T-cell (primary cell): ENCODE measurements at regions not wholly inside any gene's neighbourhood (a gene's known extent, or its start where the extent isn't known, plus 50 kb on each side); places are given as distances from the start of the nearest gene placed in this dataset.
"Not testable (repeated sequence)": the region's sequence is repeated elsewhere in the genome, so short reads cannot be mapped to it uniquely, and the experiment has no call there.

ENCODE experiments used
- ATAC-seq, 4 experiments: fragments of 200-7000 bp in 3 of 4; fragments of 150-1000 bp in 1 of 4; cut with Tn5 transposase; replicated peaks in 1 of 4; 1 replicate in 3 of 4; 2 replicates in 1 of 4; pipeline ENCODE4 v1.10.0; 2021; ENCODE audit warnings: moderate library complexity in 3 of 4, mild to moderate bottlenecking in 2 of 4, moderate number of reproducible peaks in 1 of 4
- CTCF ChIA-PET, 2 donors: fragments of 300-600 bp; sonication (Branson Sonifier 250); formaldehyde crosslinking; loops; one replicate each; lab custom pipeline; 2022; ENCODE audit warnings: antibody characterized with exemption in 2 of 2; lab: Charles Lee
- POLR2A ChIA-PET, 2 donors: fragments of 300-600 bp; sonication (Branson Sonifier 250); formaldehyde crosslinking; loops; one replicate each; lab custom pipeline; 2022; ENCODE audit warnings: antibody characterized with exemption in 2 of 2; lab: Charles Lee
- DNase-seq, 35 experiments: peaks; one replicate each; pipeline versions ENCODE4 v3.0.0 to v3.0.0-alpha.2; 2013 to 2023
- H3K27ac ChIP-seq: one replicate; pipeline ENCODE4 v1.5.1; 2013; ENCODE audit warnings: low read length
- H3K27me3 ChIP-seq, 2 experiments: replicated peaks in 1 of 2; 1 replicate in 1 of 2; 2 replicates in 1 of 2; pipeline versions ENCODE4 v1.6.1 to v1.7.0; 2013; ENCODE audit warnings: low read length in 1 of 2, mixed read lengths in 1 of 2; ENCODE audit not compliant: control insufficient read depth in 2 of 2, insufficient read depth in 2 of 2; ENCODE audit errors: extremely low read depth in 1 of 2
- H3K36me3 ChIP-seq, 2 donors: 1 replicate in 1 of 2; 2 replicates in 1 of 2; pipeline versions ENCODE4 v1.6.1 to v1.7.0; 2013; ENCODE audit warnings: low read length in 1 of 2; ENCODE audit not compliant: control insufficient read depth in 2 of 2, insufficient read depth in 1 of 2; ENCODE audit errors: extremely low read depth in 1 of 2
- H3K4me1 ChIP-seq, 2 experiments: 1 replicate in 1 of 2; 2 replicates in 1 of 2; pipeline versions ENCODE4 v1.6.1 to v1.7.0; 2013; ENCODE audit warnings: low read length in 2 of 2, mixed read lengths in 1 of 2; ENCODE audit not compliant: insufficient read depth in 2 of 2, control insufficient read depth in 1 of 2; ENCODE audit errors: extremely low read depth in 1 of 2
- H3K4me3 ChIP-seq, 2 donors: 1 replicate in 1 of 2; 2 replicates in 1 of 2; pipeline versions ENCODE4 v1.5.1 to v1.7.0; 2013; ENCODE audit warnings: mild to moderate bottlenecking in 2 of 2, low read length in 1 of 2, moderate library complexity in 1 of 2; ENCODE audit not compliant: control insufficient read depth in 1 of 2; ENCODE audit errors: extremely low read depth in 1 of 2
- H3K9me3 ChIP-seq: 2 replicates; pipeline ENCODE4 v1.7.0; 2013
- H3K27ac Mint-ChIP-seq, 2 donors: one replicate each; pipeline ENCODE4 v1.8.0; 2020 to 2021; ENCODE audit warnings: mild to moderate bottlenecking in 2 of 2, mixed read lengths in 2 of 2
- H3K27me3 Mint-ChIP-seq, 2 donors: one replicate each; pipeline ENCODE4 v1.8.0; 2021 to 2022; ENCODE audit warnings: mixed read lengths in 2 of 2
- H3K36me3 Mint-ChIP-seq: one replicate; pipeline ENCODE4 v1.8.0; 2021; ENCODE audit warnings: mixed read lengths
- H3K4me1 Mint-ChIP-seq, 3 donors: one replicate each; pipeline ENCODE4 v1.8.0; 2020 to 2022; ENCODE audit warnings: mixed read lengths in 3 of 3, mild to moderate bottlenecking in 1 of 3
- H3K4me3 Mint-ChIP-seq, 3 donors: one replicate each; pipeline ENCODE4 v1.8.0; 2020 to 2022; ENCODE audit warnings: mild to moderate bottlenecking in 3 of 3, mixed read lengths in 3 of 3, moderate library complexity in 3 of 3
- H3K9me3 Mint-ChIP-seq, 3 donors: one replicate each; pipeline ENCODE4 v1.8.0; 2020 to 2022; ENCODE audit warnings: mixed read lengths in 3 of 3
- WGBS: methylation state at CpG from one replicate; pipeline ENCODE4 v1.1.5; 2013; ENCODE audit warnings: missing lambda C conversion rate; ENCODE audit not compliant: insufficient coverage; 5-methylcytosine and 5-hydroxymethylcytosine counted together

DNA sequence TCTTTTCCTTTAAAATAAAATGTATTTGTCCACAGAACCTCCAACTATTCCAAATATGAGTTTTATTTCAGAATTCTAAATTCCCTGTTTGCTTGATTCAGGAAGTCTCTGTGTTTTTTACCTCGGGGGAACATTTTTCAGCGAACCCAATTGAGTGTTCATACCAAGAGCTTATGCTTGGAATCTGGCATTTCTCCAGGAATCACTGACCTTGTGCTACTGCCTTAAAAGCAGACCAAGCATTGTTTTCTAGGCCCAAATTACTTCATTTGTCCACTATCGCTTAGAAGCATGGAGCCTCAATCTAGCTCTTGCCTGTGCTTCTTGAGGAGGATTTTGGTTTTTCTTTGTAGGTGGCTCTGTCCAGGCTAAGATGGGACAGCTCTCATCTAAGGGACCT lies 59.4 kb downstream of the EBLN1 start:
- peaks cover 17 to 19% (median 19%) of the 10 kb centered on the region in 3 donors for H3K4me1 Mint-ChIP-seq
- no peak overlapping the region for H3K27ac Mint-ChIP-seq
- no peak for ATAC-seq
- H3K36me3 ChIP-seq: no peaks in the 10 kb centered on the region
- H3K27ac ChIP-seq: no peak overlapping the region
- no peak overlapping the region for H3K4me3 ChIP-seq
- no peak for DNase-seq
- H3K36me3 Mint-ChIP-seq: peaks cover 3% of the 10 kb centered on the region
- POLR2A ChIA-PET: interaction anchor here in 1 of 2 donors (0.6 kb wide), 1 partner anchor 157 kb away, joined by 5 read pairs; no protein-coding TSS in a partner anchor
- H3K4me1 ChIP-seq: peaks cover 0 to 5% of the 10 kb centered on the region in 2 experiments
- peaks cover 0 to 12% of the 10 kb centered on the region in 2 donors for H3K27me3 Mint-ChIP-seq
- H3K9me3 ChIP-seq: no peaks in the 10 kb centered on the region
- no peaks in the 10 kb centered on the region for H3K9me3 Mint-ChIP-seq
- no peaks in the 10 kb centered on the region for H3K27me3 ChIP-seq
- no peak overlapping the region for H3K4me3 Mint-ChIP-seq
- CTCF ChIA-PET: interaction anchor here in 1 of 2 donors (0.6 kb wide), 1 partner anchor 609 kb away, joined by 4 read pairs; no protein-coding TSS in a partner anchor
- 62% methylated on average over 2 of the region's 3 CpGs for WGBS

DNA sequence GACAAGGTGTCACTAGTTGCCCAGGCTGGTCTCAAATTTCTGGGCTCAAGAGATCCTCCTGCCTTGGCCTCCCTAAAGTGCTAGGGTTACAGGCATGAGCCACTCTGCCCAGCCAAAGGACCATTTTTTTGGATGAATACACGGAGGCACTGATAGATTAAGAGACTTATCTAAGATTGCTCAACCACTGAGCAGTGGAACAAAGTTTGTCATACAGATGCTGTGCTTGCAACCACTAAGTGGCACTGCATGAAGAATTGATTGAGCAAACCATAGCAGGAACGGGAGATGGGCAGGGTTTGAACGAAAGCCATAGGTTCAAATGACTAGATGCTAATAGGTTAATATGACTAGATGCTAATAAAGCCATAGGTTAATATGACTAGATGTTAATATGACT lies 61.1 kb downstream of the EBLN1 start:
- peaks cover 17 to 19% (median 19%) of the 10 kb centered on the region in 3 donors for H3K4me1 Mint-ChIP-seq
- Histone ChIP-seq H3K27me3 (no peaks in the 10 kb centered on the region), H3K27ac (no peak overlapping the region), H3K36me3 (no peaks in the 10 kb centered on the region), H3K4me3 (no peak overlapping the region), H3K4me1 (peaks cover 0 to 5% of the 10 kb centered on the region in 2 experiments), H3K9me3 (no peaks in the 10 kb centered on the region)
- ChIA-PET CTCF (interaction anchor here in 1 of 2 donors (1.0 kb wide), 1 partner anchor 35 kb away, joined by 3 read pairs; no protein-coding TSS in a partner anchor), POLR2A (interaction anchor here in 1 of 2 donors (0.7 kb wide), 2 partner anchors 8 to 104 kb away, joined by 4 to 9 read pairs; no protein-coding TSS in a partner anchor)
- H3K27me3 Mint-ChIP-seq: peaks cover 4 to 15% of the 10 kb centered on the region in 2 donors
- no peaks in the 10 kb centered on the region for H3K36me3 Mint-ChIP-seq
- H3K4me3 Mint-ChIP-seq: no peak overlapping the region
- no peak overlapping the region for H3K27ac Mint-ChIP-seq
- H3K9me3 Mint-ChIP-seq: peaks cover 0 to 4% (median 3%) of the 10 kb centered on the region in 3 donors
- DNase-seq: no peak
- WGBS: 85% methylated on average over 2 of the region's 3 CpGs
- ATAC-seq: no peak

- H3K4me3 ChIP-seq: no peak overlapping the region
- Mint-ChIP-seq H3K36me3 (peaks cover 5% of the 10 kb centered on the region), H3K9me3 (peaks cover 5 to 14% (median 7%) of the 10 kb centered on the region in 3 donors), H3K4me1 (no peaks in the 10 kb centered on the region), H3K27ac (no peak overlapping the region), H3K27me3 (peaks cover 16 to 25% of the 10 kb centered on the region in 2 donors), H3K4me3 (no peak overlapping the region)
- no peaks in the 10 kb centered on the region for H3K27me3 ChIP-seq
- POLR2A ChIA-PET: interaction anchor here in 1 of 2 donors (0.5 kb wide), 1 partner anchor 14 kb away, joined by 3 read pairs; no protein-coding TSS in a partner anchor
- H3K9me3 ChIP-seq: no peaks in the 10 kb centered on the region
- CTCF ChIA-PET: no interaction called here
- ATAC-seq (no peak), DNase-seq (no peak)
- H3K36me3 ChIP-seq: no peaks in the 10 kb centered on the region
- no peak overlapping the region for H3K27ac ChIP-seq
- no CpG with 5 or more reads among the region's 1 CpG for WGBS
- H3K4me1 ChIP-seq: no peaks in the 10 kb centered on the region
These were observed 65.4 kb downstream of the EBLN1 start for GRCh38 chr10:22152403-22152802.

GRCh38 chr10:22150842-22151241 lies 67.0 kb downstream of the EBLN1 start:
- no peaks in the 10 kb centered on the region for H3K4me1 Mint-ChIP-seq
- Histone ChIP-seq H3K4me3 (no peak overlapping the region), H3K36me3 (no peaks in the 10 kb centered on the region), H3K9me3 (no peaks in the 10 kb centered on the region), H3K27ac (no peak overlapping the region), H3K27me3 (no peaks in the 10 kb centered on the region), H3K4me1 (no peaks in the 10 kb centered on the region)
- CTCF ChIA-PET: no interaction called here
- DNase-seq (no peak), ATAC-seq (no peak)
- no CpG with 5 or more reads among the region's 1 CpG for WGBS
- no peak overlapping the region for H3K4me3 Mint-ChIP-seq
- peaks cover 5% of the 10 kb centered on the region for H3K36me3 Mint-ChIP-seq
- H3K27ac Mint-ChIP-seq: no peak overlapping the region
- POLR2A ChIA-PET: no interaction called here
- peaks cover 16 to 20% of the 10 kb centered on the region in 2 donors for H3K27me3 Mint-ChIP-seq
- H3K9me3 Mint-ChIP-seq: peaks cover 7 to 17% (median 8%) of the 10 kb centered on the region in 3 donors

- DNase-seq (no peak), ATAC-seq (no peak)
- Histone ChIP-seq H3K4me3 (no peak overlapping the region), H3K9me3 (no peaks in the 10 kb centered on the region), H3K36me3 (no peaks in the 10 kb centered on the region), H3K4me1 (no peaks in the 10 kb centered on the region), H3K27me3 (no peaks in the 10 kb centered on the region), H3K27ac (no peak overlapping the region)
- Mint-ChIP-seq H3K27ac (no peak overlapping the region), H3K4me1 (no peaks in the 10 kb centered on the region), H3K36me3 (peaks cover 5% of the 10 kb centered on the region), H3K27me3 (peaks cover 16 to 18% of the 10 kb centered on the region in 2 donors), H3K4me3 (no peak overlapping the region), H3K9me3 (peaks cover 7 to 21% (median 8%) of the 10 kb centered on the region in 3 donors)
- ChIA-PET POLR2A (no interaction called here), CTCF (no interaction called here)
These were observed 68.9 kb downstream of the EBLN1 start for GRCh38 chr10:22148961-22149360.

GRCh38 chr10:22145873-22146272 lies 71.9 kb downstream of the EBLN1 start:
- POLR2A ChIA-PET: interaction anchor here in 1 of 2 donors (0.6 kb wide), 2 partner anchors 870 to 1688 kb away, joined by 3 read pairs; no protein-coding TSS in a partner anchor
- DNase-seq, H3K27ac ChIP-seq, H3K4me3 Mint-ChIP-seq, CTCF ChIA-PET, H3K4me1 ChIP-seq, H3K27ac Mint-ChIP-seq, H3K9me3 ChIP-seq, H3K36me3 Mint-ChIP-seq, H3K36me3 ChIP-seq, H3K27me3 ChIP-seq, H3K4me3 ChIP-seq, H3K4me1 Mint-ChIP-seq, ATAC-seq: not testable (repeated sequence)
- Mint-ChIP-seq H3K9me3 (peaks cover 0 to 11% (median 5%) of the 10 kb centered on the region in 3 donors), H3K27me3 (peaks cover 5 to 12% of the 10 kb centered on the region in 2 donors)
- WGBS: no CpG with 5 or more reads among the region's 2 CpGs
